Mucosa of rectum (tissue), 2 donors: ENCODE measurements at regions not wholly inside any gene's neighbourhood (a gene's known extent, or its start where the extent isn't known, plus 50 kb on each side); places are given as distances from the start of the nearest gene placed in this dataset.

ENCODE experiments used
- H3K27ac ChIP-seq, 2 donors: one replicate each; pipeline ENCODE4 v1.7.0; 2013; ENCODE audit warnings: inconsistent platforms in 2 of 2, low read depth in 2 of 2, low read length in 2 of 2
- H3K27me3 ChIP-seq, 2 donors: one replicate each; pipeline ENCODE4 v1.7.0; 2013; ENCODE audit warnings: low read length in 2 of 2; ENCODE audit not compliant: control insufficient read depth in 2 of 2, insufficient read depth in 2 of 2
- H3K36me3 ChIP-seq, 2 donors: one replicate each; pipeline ENCODE4 v1.7.0; 2013; ENCODE audit warnings: low read length in 2 of 2; ENCODE audit not compliant: control insufficient read depth in 2 of 2, insufficient read depth in 2 of 2
- H3K4me1 ChIP-seq, 2 donors: one replicate each; pipeline ENCODE4 v1.7.0; 2013; ENCODE audit warnings: low read length in 2 of 2, mild to moderate bottlenecking in 1 of 2; ENCODE audit not compliant: control insufficient read depth in 2 of 2, insufficient read depth in 2 of 2
- H3K4me3 ChIP-seq, 2 donors: one replicate each; pipeline ENCODE4 v1.7.0; 2013; ENCODE audit warnings: low read length in 2 of 2
- H3K9ac ChIP-seq, 2 donors: one replicate each; pipeline ENCODE4 v1.7.0; 2013; ENCODE audit warnings: low read length in 2 of 2, low read depth in 1 of 2, mild to moderate bottlenecking in 1 of 2
- H3K9me3 ChIP-seq, 2 donors: one replicate each; pipeline ENCODE4 v1.7.0; 2013; ENCODE audit warnings: low read length in 2 of 2; ENCODE audit not compliant: control insufficient read depth in 2 of 2
- donor health status: healthy.
- donor health status: Normal muscosa, but diverticular disease.

DNA sequence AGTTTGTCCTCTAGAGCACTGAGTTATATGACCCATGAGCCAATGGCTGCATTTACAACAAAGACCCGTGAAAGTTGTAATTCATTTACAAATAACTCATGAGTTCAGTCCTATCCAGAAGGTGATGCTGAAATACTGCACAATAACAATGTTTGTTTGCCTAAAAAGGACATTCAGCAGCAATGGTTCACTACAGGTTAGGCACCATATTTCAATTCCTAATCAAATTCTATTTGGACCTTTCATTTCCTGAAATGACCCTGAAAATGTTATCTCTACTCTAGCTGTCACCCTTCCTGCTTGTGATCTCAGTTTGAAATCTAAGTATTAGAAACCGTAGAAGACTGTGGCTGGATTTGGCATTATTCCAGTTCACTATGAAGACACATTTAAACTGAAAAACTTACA is 191.2 kb upstream of the SAMSN1 start:
- H3K9me3 ChIP-seq, result no peaks in the 10 kb centered on the region
- no peak overlapping the region for H3K9ac ChIP-seq
- H3K27ac ChIP-seq, result no peak overlapping the region

DNA sequence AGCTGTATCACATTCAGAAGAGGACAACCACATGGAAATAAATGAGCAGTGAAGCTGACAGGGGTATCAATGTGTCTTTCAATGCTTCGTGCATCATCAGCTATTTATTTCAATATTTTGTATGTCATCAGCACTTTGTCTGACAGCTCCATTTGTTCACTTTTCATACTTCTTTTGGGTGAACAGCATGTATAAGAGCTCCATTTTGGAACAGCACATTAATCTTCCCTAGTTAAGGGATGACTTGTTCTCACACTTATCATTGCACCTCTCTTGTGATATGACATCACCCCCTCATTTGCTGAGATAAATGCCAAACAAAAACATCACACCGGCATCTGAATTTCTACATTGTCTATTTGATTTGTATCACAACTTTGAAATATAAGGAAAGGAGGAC is 190.6 kb upstream of the SAMSN1 start:
- no peaks in the 10 kb centered on the region for H3K4me1 ChIP-seq
- no peak overlapping the region for H3K4me3 ChIP-seq
- H3K9ac ChIP-seq, result no peak overlapping the region
- no peaks in the 10 kb centered on the region for H3K36me3 ChIP-seq
- H3K9me3 ChIP-seq, result no peaks in the 10 kb centered on the region
- no peaks in the 10 kb centered on the region for H3K27me3 ChIP-seq
- no peak overlapping the region for H3K27ac ChIP-seq

More for the DNA sequence above, 191.2 kb upstream of the SAMSN1 start:
- Histone ChIP-seq H3K4me3 (no peak overlapping the region), H3K4me1 (no peaks in the 10 kb centered on the region), H3K27me3 (no peaks in the 10 kb centered on the region), H3K36me3 (no peaks in the 10 kb centered on the region)

DNA sequence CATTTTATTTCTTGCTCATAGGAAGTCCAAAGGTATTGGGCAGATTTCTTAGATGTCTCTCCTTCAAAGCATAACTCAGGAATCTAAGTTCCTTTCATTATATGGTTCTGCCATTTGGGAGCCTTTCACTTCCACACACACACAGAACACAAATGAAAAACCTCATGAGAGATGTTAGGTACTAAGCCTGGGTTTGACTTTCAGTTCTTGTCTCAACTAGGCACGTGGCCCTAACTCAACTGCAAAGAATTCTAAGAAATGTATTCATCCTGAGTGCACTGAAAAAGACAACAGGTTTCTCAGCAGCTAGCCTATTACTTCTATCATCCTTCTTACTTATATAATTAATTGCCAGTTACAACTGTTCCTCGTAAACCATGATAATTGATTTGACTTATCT is 190.0 kb upstream of the SAMSN1 start:
- Histone ChIP-seq H3K27ac (no peak overlapping the region), H3K27me3 (no peaks in the 10 kb centered on the region), H3K9me3 (no peaks in the 10 kb centered on the region), H3K36me3 (no peaks in the 10 kb centered on the region), H3K9ac (no peak overlapping the region), H3K4me3 (no peak overlapping the region), H3K4me1 (no peaks in the 10 kb centered on the region)

DNA sequence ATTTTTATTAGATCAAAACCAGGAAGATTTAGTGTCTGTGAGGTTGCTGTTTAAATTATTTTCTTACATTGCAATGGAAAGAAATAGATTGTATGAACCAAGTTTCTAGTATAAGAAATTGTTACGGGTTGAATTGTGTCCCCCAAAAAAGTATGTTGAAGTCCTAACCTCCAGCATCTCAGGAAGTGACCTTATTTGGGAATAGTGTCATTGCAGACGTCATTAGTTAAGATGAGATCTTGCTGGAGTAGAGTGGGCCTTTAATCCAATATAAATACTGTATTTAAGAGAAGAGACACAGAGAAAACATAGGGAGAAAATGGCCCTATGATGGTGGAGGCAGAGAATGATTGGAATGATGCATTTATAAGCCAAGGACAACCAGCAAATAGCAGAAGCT is 188.7 kb upstream of the SAMSN1 start:
- no peaks in the 10 kb centered on the region for H3K36me3 ChIP-seq
- H3K9me3 ChIP-seq, result no peaks in the 10 kb centered on the region
- no peak overlapping the region for H3K4me3 ChIP-seq
- H3K4me1 ChIP-seq, result no peaks in the 10 kb centered on the region
- no peaks in the 10 kb centered on the region for H3K27me3 ChIP-seq
- H3K9ac ChIP-seq, result no peak overlapping the region
- H3K27ac ChIP-seq, result no peak overlapping the region

DNA sequence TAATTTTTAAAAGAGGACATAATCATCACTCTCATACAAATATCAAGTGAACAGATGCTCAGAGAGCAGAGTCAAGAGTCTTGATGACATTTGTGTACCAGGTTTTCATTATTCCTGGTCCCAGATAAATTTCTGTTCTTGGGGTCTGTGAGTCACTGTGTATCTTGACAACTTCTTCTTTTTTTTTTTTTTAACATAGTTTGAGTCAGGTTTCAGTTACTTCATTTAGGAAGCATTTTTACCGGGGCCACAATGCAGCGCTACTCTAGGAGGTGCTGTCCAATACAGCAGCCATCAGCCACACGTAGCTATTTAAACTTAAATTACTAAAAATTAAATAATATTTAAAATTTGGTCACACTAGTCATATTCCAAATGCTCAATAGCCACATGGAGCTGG is 188.1 kb upstream of the SAMSN1 start:
- Histone ChIP-seq H3K9me3 (no peaks in the 10 kb centered on the region), H3K27ac (no peak overlapping the region), H3K4me3 (no peak overlapping the region), H3K4me1 (no peaks in the 10 kb centered on the region), H3K9ac (no peak overlapping the region), H3K36me3 (no peaks in the 10 kb centered on the region), H3K27me3 (no peaks in the 10 kb centered on the region)

DNA sequence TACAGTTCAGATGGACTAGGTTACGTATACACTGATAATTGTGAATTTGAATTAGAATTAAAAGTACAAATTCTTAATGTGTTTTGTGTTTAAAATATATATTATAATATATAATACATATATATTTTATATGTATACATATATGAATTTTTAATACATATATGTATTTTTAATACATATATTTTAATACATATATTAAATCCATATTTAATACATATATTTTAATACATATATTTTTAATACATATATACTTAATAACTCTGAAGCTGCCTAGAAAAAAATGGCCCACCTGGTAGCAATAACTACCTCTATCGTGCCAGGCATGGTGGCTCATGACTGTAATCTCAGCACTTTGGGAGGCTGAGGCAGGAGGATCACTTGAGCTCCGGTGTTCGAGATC is 179.1 kb upstream of the SAMSN1 start:
- Histone ChIP-seq H3K9ac (no peak overlapping the region), H3K4me3 (no peak overlapping the region), H3K36me3 (no peaks in the 10 kb centered on the region), H3K9me3 (no peaks in the 10 kb centered on the region), H3K27me3 (no peaks in the 10 kb centered on the region), H3K27ac (no peak overlapping the region), H3K4me1 (no peaks in the 10 kb centered on the region)

DNA sequence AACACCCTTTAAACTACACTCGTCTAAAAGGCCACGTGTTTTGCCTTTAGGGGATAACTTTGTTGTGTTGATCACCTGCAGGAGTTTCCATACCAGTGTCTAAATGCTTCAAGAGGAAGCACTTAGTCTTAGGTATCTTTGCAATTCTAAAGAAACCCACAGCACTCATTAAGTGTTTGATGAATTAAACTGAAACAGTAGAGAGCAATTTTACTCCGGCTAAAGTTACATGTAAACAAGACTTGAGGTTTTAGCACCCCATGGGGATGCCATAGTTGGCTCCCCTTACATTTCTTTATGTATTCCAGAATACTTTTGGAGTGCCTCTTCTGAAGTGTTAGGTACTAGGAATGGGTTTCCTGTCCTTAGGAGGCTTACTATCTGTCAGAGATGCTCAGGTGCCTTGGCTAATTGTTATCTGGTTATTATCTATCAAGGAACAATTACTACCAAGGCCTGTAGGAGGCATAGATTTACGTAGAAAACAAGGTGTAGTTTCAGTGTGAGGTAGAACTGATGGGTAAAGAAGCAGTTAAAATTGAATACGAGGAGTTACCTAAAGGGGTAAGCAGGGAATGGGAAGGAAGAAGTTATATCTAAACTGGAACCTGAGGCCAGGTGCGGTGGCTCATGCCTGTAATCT is 176.8 kb upstream of the SAMSN1 start:
- no peak overlapping the region for H3K9ac ChIP-seq
- H3K36me3 ChIP-seq, result no peaks in the 10 kb centered on the region
- H3K27ac ChIP-seq, result no peak overlapping the region
- H3K4me1 ChIP-seq, result no peaks in the 10 kb centered on the region
- H3K9me3 ChIP-seq, result no peaks in the 10 kb centered on the region
- H3K27me3 ChIP-seq, result no peaks in the 10 kb centered on the region
- H3K4me3 ChIP-seq, result no peak overlapping the region

DNA sequence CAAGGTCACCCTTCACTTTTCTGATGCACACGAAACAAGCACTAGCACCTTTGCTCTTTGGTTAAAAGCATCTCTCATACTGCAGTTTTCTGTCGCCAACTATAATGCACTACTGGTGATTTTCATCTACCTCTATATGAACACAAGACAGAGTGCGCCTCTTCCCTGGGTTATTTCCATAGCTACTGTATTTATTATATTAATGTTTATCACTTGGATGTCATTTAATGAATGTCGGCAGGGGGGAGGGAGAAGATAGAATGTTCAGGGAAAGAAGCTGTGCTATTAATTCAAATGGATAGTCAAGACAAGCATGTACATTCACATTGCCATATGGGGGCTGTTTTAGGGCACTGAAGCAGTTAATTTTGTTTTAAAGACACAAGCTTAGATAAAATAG is 174.1 kb upstream of the SAMSN1 start:
- Histone ChIP-seq H3K27me3 (no peaks in the 10 kb centered on the region), H3K4me1 (no peaks in the 10 kb centered on the region), H3K27ac (no peak overlapping the region), H3K4me3 (no peak overlapping the region), H3K9me3 (no peaks in the 10 kb centered on the region), H3K36me3 (no peaks in the 10 kb centered on the region), H3K9ac (no peak overlapping the region)

DNA sequence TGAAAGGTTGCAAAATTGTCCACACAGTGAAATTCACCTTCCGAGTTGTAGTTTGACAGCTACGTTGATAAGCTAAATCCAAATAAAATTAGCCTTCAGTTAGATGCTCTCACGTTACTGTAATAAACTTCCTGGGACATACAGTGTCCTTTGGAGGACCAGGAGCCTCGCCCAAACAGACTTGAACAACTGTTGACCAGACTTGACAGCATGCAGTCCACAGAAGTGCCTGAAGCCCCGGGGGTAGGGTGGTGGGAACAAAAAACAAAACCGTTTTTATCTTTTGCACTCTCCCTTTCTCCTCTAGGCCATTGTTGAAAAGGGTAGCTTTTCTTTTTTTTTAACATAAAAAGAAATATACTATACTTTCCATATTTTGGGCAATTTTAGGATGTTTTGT is 172.8 kb upstream of the SAMSN1 start:
- no peak overlapping the region for H3K9ac ChIP-seq
- H3K9me3 ChIP-seq, result no peaks in the 10 kb centered on the region
- no peaks in the 10 kb centered on the region for H3K27me3 ChIP-seq
- no peak overlapping the region for H3K27ac ChIP-seq
- no peaks in the 10 kb centered on the region for H3K36me3 ChIP-seq
- H3K4me3 ChIP-seq, result no peak overlapping the region
- H3K4me1 ChIP-seq, result no peaks in the 10 kb centered on the region

DNA sequence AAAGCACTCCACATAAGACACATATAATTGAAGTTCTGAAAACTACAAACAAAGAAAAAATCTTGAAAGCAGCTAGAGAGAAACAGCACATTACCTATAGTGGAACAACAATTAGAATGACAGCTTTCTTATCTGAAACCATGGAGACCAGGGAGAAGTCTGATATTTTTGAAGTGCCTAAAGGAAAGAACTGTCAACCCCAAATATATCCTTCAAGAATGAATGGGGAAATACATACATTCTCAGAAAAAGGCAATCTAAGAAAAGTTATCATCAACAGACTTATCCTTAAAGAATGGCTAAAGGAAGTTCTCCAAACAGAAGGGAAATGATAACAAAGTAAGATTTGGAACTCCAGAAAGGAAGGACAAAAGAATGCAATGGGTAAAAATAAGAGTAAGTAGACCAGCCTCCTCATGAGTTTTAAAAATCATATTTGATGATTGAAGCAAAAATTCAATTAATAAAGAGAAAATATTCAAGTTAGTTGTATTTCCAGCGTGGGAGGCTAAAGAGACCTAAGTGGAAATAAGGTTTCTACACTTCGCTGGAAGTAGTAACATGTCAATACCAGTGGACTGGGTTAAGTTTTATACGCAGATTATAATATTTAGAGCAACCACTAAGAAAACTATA is 170.8 kb upstream of the SAMSN1 start:
- no peaks in the 10 kb centered on the region for H3K4me1 ChIP-seq
- peaks cover 0 to 2% of the 10 kb centered on the region in 2 donors for H3K9me3 ChIP-seq
- no peaks in the 10 kb centered on the region for H3K36me3 ChIP-seq
- no peak overlapping the region for H3K9ac ChIP-seq
- H3K27ac ChIP-seq, result no peak overlapping the region
- H3K4me3 ChIP-seq, result no peak overlapping the region
- H3K27me3 ChIP-seq, result no peaks in the 10 kb centered on the region
